Ishikawa (cell line): ENCODE measurements at regions not wholly inside any gene's neighbourhood (a gene's known extent, or its start where the extent isn't known, plus 50 kb on each side); places are given as distances from the start of the nearest gene placed in this dataset.

Experiments
- EGR1 ChIP-seq: IDR thresholded peaks from 2 replicates; pipeline ENCODE4 v1.6.1; 2012
- EP300 ChIP-seq: IDR thresholded peaks from 2 replicates; pipeline ENCODE4 v1.6.1; 2012; ENCODE audit warnings: borderline replicate concordance
- RAD21 ChIP-seq: IDR thresholded peaks from 2 replicates; pipeline ENCODE4 v1.6.1; 2012; ENCODE audit warnings: low read depth
- TAF1 ChIP-seq: IDR thresholded peaks from 2 replicates; pipeline ENCODE4 v1.6.1; 2012; ENCODE audit warnings: low read depth, mild to moderate bottlenecking
- TCF12 ChIP-seq: IDR thresholded peaks from 2 replicates; pipeline ENCODE4 v1.6.1; 2012; ENCODE audit warnings: low read depth
- TEAD4 ChIP-seq: IDR thresholded peaks from 2 replicates; pipeline ENCODE4 v1.6.1; 2012
- USF1 ChIP-seq: IDR thresholded peaks from 2 replicates; pipeline ENCODE4 v1.6.1; 2012

GRCh38 chr15:47885920-47886319 lies 168.6 kb downstream of the SEMA6D start:
- no peak for TF ChIP-seq TEAD4
- TF ChIP-seq EP300 = no peak
- no peak for TF ChIP-seq EGR1
- no peak for TF ChIP-seq TAF1
- TF ChIP-seq RAD21 = no peak
- TF ChIP-seq USF1 = no peak
- TF ChIP-seq TCF12 = no peak
